ENCODE measurements at regions not wholly inside any gene's neighbourhood (a gene's known extent, or its start where the extent isn't known, plus 50 kb on each side); places are given as distances from the start of the nearest gene placed in this dataset.

DNA sequence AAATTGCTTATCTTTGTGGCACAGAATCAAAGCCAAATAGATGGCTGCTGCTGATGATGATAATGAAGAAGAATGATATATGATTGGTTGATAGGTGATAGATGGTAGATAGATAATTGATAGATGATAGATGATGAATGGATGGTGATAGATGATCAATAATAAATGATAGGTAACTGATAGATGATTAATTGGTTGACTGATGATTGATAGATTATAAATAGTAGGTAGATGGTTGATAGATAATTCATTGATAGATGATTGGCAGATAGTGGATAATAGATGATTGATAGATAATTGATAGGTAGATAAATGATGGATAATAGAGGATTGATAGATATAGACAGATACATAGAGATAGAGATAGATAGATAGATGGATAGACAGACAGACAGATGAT lies 430.2 kb downstream of the EIPR1 start:
- FAIRE-seq (no peak), DNase-seq (ENCODE audit: insufficient read length, low spot score) (no peak)
- TF ChIP-seq, protein P1, sequence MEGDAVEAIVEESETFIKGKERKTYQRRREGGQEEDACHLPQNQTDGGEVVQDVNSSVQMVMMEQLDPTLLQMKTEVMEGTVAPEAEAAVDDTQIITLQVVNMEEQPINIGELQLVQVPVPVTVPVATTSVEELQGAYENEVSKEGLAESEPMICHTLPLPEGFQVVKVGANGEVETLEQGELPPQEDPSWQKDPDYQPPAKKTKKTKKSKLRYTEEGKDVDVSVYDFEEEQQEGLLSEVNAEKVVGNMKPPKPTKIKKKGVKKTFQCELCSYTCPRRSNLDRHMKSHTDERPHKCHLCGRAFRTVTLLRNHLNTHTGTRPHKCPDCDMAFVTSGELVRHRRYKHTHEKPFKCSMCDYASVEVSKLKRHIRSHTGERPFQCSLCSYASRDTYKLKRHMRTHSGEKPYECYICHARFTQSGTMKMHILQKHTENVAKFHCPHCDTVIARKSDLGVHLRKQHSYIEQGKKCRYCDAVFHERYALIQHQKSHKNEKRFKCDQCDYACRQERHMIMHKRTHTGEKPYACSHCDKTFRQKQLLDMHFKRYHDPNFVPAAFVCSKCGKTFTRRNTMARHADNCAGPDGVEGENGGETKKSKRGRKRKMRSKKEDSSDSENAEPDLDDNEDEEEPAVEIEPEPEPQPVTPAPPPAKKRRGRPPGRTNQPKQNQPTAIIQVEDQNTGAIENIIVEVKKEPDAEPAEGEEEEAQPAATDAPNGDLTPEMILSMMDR (IDR thresholded peaks at IDR 0.05; ENCODE audit: insufficient read depth, missing control alignments): no peak

DNA sequence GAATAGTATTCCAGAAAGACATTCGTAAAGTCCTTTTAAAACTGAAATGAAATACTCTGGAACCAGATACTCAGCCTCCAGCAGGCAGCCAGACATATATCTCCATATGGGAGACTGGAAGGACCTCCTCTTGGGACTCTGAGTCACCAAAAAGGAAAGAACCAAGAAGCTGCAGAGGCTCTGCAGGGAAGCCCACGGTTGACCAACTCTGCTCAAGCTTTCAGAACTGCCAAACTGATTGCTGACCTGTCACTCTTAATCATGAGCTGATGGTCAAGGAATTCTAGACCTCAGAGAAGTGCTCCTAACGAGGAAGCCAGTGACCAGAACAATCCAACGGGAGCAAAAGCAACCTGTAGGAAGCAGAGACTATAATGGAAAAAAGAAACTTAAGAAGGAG lies 434.7 kb downstream of the EIPR1 start:
- DNase-seq (ENCODE audit: insufficient read length, low spot score) (no peak), FAIRE-seq (no peak)
- TF ChIP-seq, protein P1 (IDR thresholded peaks at IDR 0.05; ENCODE audit: insufficient read depth, missing control alignments): no peak

DNA sequence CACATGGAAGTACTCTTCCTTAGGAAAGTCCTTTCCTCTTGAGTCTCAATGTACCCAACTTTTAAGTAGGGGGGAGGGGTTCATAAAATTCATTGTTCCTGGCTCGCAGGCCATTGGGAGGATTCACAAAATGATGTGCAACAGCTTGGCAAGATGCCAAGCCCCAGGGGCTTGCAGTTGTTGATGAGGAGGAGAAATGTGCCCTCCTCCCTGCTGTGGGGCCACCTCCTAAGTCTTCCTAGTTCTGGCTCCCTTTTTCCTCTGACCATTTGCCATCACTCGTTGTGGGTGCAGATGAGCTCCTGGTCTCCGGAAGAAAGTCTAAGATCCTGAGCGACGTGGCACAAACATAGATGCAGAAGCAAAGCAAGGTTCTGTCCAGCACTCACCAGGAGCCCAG lies 435.4 kb downstream of the EIPR1 start:
- FAIRE-seq (no peak), DNase-seq (ENCODE audit: insufficient read length, low spot score) (no peak)
- TF ChIP-seq, protein P1 (IDR thresholded peaks at IDR 0.05; ENCODE audit: insufficient read depth, missing control alignments): no peak

DNA sequence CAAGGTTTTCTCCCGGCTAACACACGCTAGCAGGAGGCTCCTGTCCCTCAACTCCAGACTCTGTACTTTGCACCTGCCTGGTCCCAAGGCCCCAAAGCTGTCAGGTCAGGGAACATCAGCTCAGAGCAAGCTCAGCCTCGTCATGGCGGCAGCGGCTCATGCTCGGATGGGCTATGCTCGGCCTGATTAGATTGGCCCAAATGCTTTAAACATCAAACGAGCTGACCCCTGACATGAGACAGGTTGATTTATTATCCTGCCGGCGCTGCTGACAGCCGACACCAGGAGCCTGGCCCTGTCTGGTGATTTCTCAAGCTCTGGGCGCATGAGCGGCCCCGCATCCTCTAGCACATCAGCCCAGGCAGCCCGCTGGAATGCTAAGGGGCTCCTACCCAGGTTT lies 436.4 kb downstream of the EIPR1 start:
- no peak for DNase-seq (ENCODE audit: insufficient read length, low spot score)
- FAIRE-seq: no peak
- TF ChIP-seq, protein P1 (IDR thresholded peaks at IDR 0.05; ENCODE audit: insufficient read depth, missing control alignments): no peak

DNA sequence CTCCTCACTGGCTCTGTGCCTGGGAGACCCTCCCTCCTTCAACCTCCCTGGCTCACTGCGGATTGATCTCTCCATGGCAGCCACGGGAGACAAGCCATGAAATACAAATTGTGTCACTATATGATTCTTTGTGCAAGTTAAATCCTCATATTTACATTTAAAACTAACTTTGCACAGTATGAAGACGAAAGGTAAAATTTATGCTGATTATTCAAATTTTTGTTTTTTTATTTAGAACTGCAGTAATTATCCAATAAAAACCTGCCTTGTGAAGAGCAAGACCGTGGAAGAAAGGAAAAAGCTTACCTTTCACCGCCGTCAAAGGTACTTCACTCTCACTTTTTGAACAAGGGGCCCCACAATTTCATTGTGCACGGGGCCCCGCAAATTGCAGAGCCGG lies 436.9 kb downstream of the EIPR1 start:
- FAIRE-seq (no peak), DNase-seq (ENCODE audit: insufficient read length, low spot score) (no peak)
- TF ChIP-seq, protein P1 (IDR thresholded peaks at IDR 0.05; ENCODE audit: insufficient read depth, missing control alignments): no peak

DNA sequence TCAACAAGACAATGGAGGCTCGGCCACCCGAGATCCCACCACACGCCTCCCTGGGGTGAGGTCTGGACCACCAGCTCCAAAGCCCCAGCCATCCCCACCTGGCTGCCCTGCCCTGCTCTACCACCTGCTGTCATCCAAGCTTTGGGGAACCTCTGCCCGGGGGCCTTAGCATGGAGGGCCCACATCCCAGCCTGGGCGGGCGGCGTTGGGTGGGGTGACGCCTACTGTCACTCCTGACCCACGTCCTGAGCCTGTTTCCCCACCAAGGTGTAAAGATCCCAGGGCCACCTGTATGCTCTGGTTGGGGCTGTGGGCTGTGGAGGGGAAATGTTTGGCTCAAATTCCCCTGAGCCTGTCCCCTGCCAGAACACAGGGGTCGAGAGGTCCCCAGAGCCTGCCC lies 437.6 kb downstream of the EIPR1 start:
- no peak for FAIRE-seq
- DNase-seq (ENCODE audit: insufficient read length, low spot score): no peak
- TF ChIP-seq, protein P1 (IDR thresholded peaks at IDR 0.05; ENCODE audit: insufficient read depth, missing control alignments): no peak

DNA sequence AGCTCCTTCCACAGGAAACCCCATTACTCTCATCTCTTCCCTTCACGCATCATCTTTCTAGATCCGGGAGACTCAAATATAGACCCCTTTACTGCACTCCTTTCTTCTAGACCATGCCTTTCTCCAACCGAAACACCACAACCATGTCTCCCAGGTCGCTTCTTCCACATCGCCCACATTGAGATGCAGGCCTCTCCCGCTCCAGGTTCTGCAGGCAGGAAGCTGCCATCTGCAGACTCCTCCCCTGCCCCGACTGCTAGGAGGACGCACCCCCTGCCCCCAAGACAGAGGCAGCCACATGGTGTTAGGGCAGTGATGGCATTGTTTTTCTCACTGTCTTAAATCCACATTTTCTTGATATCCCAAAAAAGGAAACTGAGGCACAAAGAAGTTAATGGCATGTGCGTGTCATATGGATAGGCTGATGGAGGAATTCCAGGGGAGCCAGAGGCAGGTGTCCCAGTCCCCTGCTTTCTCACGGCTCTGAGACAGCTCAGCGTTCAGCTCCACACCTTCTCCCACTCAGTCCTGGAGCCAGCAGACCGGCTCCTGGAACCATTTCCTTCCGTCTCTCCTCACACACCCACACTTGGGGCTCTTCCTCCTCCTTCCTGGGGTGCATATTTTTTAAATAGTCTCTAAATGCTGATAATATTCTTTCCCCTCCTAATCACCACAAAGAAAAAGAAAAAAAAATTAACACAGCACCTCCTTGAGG lies 438.4 kb downstream of the EIPR1 start:
- DNase-seq (ENCODE audit: insufficient read length, low spot score) (no peak), FAIRE-seq (no peak)
- TF ChIP-seq, protein P1 (IDR thresholded peaks at IDR 0.05; ENCODE audit: insufficient read depth, missing control alignments): no peak

Measured in D721Med (cell line).